Heart right ventricle (tissue), 16 donors: ENCODE measurements at regions not wholly inside any gene's neighbourhood (a gene's known extent, or its start where the extent isn't known, plus 50 kb on each side); places are given as distances from the start of the nearest gene placed in this dataset.
A peak's percentile ranks its signal among the peaks of the same experiment; 100 is the strongest.

ENCODE experiments used
- ATAC-seq, 8 donors: fragments of 200-7000 bp; cut with Tn5 transposase; one replicate each; pipeline ENCODE4 v1.9.1; 2020; ENCODE audit warnings: mild to moderate bottlenecking in 8 of 8, moderate library complexity in 8 of 8, moderate number of reproducible peaks in 1 of 8
- DNase-seq, 2 donors: peaks; one replicate each; pipeline ENCODE4 v3.0.0-alpha.2; 2020
- H3K27ac ChIP-seq, 10 donors: fragments of 200-600 bp; sonication (generic) in 2 of 10; one replicate each; pipeline versions ENCODE4 v1.5.0 to v1.8.0; 2020 to 2022; ENCODE audit warnings: mild to moderate bottlenecking in 3 of 10
- H3K27me3 ChIP-seq, 7 donors: fragments of 200-600 bp; one replicate each; pipeline ENCODE4 v1.8.0; 2021 to 2022; ENCODE audit warnings: mild to moderate bottlenecking in 2 of 7
- H3K36me3 ChIP-seq, 9 donors: fragments of 200-600 bp; sonication (generic) in 1 of 9; one replicate each; pipeline versions ENCODE4 v1.5.0 to v1.8.0; 2020 to 2022; ENCODE audit warnings: mild to moderate bottlenecking in 2 of 9
- H3K4me1 ChIP-seq, 9 donors: fragments of 200-600 bp; sonication (generic) in 1 of 9; one replicate each; pipeline versions ENCODE4 v1.5.0 to v1.8.0; 2020 to 2022; ENCODE audit warnings: mild to moderate bottlenecking in 4 of 9
- H3K4me3 ChIP-seq, 10 donors: fragments of 200-600 bp; sonication (generic) in 2 of 10; one replicate each; pipeline versions ENCODE4 v1.5.0 to v1.8.0; 2020 to 2022; ENCODE audit warnings: mild to moderate bottlenecking in 7 of 10, moderate library complexity in 2 of 10
- H3K9me3 ChIP-seq, 11 donors: fragments of 200-600 bp in 10 of 11; sonication (generic) in 2 of 11; one replicate each; pipeline versions ENCODE4 v1.5.0 to v1.8.0; 2013 to 2022; ENCODE audit warnings: mild to moderate bottlenecking in 2 of 11, control low read depth in 1 of 11, moderate library complexity in 1 of 11
- CTCF ChIP-seq, 9 donors: fragments of 200-600 bp; sonication (generic) in 2 of 9; IDR thresholded peaks; one replicate each; pipeline versions ENCODE4 v1.5.0 to v1.8.0; 2021 to 2022; ENCODE audit warnings: antibody characterized with exemption in 9 of 9, mild to moderate bottlenecking in 5 of 9, moderate library complexity in 1 of 9
- WGBS, 2 donors: extraction: QIAGEN DNeasy Blood & Tissue Kit; methylation state at CpG; one replicate each; pipeline ENCODE4 v1.1.7; 2013; ENCODE audit warnings: inconsistent platforms in 1 of 2; 5-methylcytosine and 5-hydroxymethylcytosine counted together
- intact Hi-C, 10 donors: fragments of 100-400 bp; cut with DNase I; formaldehyde crosslinking; loops; one replicate each; pipeline versions ENCODE4 v1.11.1 to v1.14.2; 2022
- donor health status: Arrhythmogenic right ventricular cardiomyopathy.
- donor health status: ischemic (EF 13 %, LVEDD 7.1; RV severe dilation, severe dysfunction).
- donor health status: healthy with polysubstance abuse.
- donor health status: DM: no; HTN: yes; CAD: no.
- donor health status: DM: no; HTN: no; CAD: no.
- donor health status: ischemic (EF 25% LVEDD 6.9; RV normal size, moderate dysfunction).
- donor health status: ischemic (EF 25% LVEDD 5.7; RV mildly dilated, moderate dysfunction).
- donor health status: healthy.
- donor health status: DM: yes; HTN: yes; CAD: no.
- donor health status: Ischemic cardiomyopathy.
- donor health status: ischemic (EF 35%, LVEDD 5.7; RV mildly dilated, moderate dysfunction).
- donor health status: nonischemic (EF 11% LVEDD 7.7; RV severe dilation, severe dysfunction).
- donor health status: DM: yes; HTN: yes; CAD: no.
- donor health status: PGD.
- donor health status: ischemic (EF 29% LVEDD 5.4; RV normal size, mild dysfunction).
- donor health status: nonischemic (EF 23%, LVEDD 6.1; RV moderate dilation, normal function).

GRCh38 chr15:36415643-36416042, 163.8 kb upstream of the CDIN1 start:
- H3K4me3 ChIP-seq: no peak overlapping the region
- TF ChIP-seq CTCF (IDR thresholded peaks at IDR 0.05): no peak

GRCh38 chr15:36422631-36423030, 156.8 kb upstream of the CDIN1 start:
- Histone ChIP-seq H3K27ac (no peak overlapping the region), H3K36me3 (peaks cover 0 to 5% (median 0%) of the 10 kb centered on the region in 9 donors), H3K4me3 (no peak overlapping the region), H3K27me3 (no peaks in the 10 kb centered on the region), H3K9me3 (peaks cover 0 to 34% (median 7%) of the 10 kb centered on the region in 11 donors), H3K4me1 (peaks cover 0 to 2% (median 0%) of the 10 kb centered on the region in 9 donors)
- intact Hi-C loops: loop anchor here in 1 of 10 donors (10.0 kb wide), 1 partner anchor 528 kb away; no protein-coding TSS in a partner anchor
- 85 to 94% methylated on average over 2 of the region's 2 CpGs for WGBS, 2 donors
- DNase-seq (no peak), ATAC-seq (no peak)
- no peak for TF ChIP-seq CTCF (IDR thresholded peaks at IDR 0.05)

More at GRCh38 chr15:36415643-36416042, 163.8 kb upstream of the CDIN1 start:
- ATAC-seq: no peak
- Histone ChIP-seq H3K27me3 (no peaks in the 10 kb centered on the region), H3K27ac (no peak overlapping the region), H3K36me3 (no peaks in the 10 kb centered on the region), H3K9me3 (peaks cover 0 to 12% (median under 1%) of the 10 kb centered on the region in 11 donors), H3K4me1 (no peaks in the 10 kb centered on the region)
- 81% methylated on average over 1 of the region's 1 CpG for WGBS, 2 donors
- intact Hi-C loops: no loop called here
- DNase-seq: no peak

- no peak for ATAC-seq
- Histone ChIP-seq H3K4me1 (peaks cover 0 to 8% (median 0%) of the 10 kb centered on the region in 9 donors), H3K9me3 (peaks cover 0 to 13% (median under 1%) of the 10 kb centered on the region in 11 donors), H3K36me3 (no peaks in the 10 kb centered on the region), H3K27ac (no peak overlapping the region), H3K4me3 (no peak overlapping the region), H3K27me3 (no peaks in the 10 kb centered on the region)
- TF ChIP-seq CTCF (IDR thresholded peaks at IDR 0.05): no peak
- 85 to 88% methylated on average over 4 of the region's 4 CpGs for WGBS, 2 donors
- DNase-seq: no peak
- intact Hi-C loops: loop anchor here in 1 of 10 donors (10.0 kb wide), 1 partner anchor 532 kb away; no protein-coding TSS in a partner anchor
These were observed 152.7 kb upstream of the CDIN1 start for GRCh38 chr15:36426691-36427090.

- WGBS, 2 donors: 62 to 77% methylated on average over 4 of the region's 4 CpGs
- H3K9me3 ChIP-seq: peaks cover 0 to under 1% (median 0%) of the 10 kb centered on the region in 11 donors
- DNase-seq (no peak), ATAC-seq (peak in 2 of 8 donors; percentile 30 to 74)
- H3K27ac ChIP-seq: no peak overlapping the region
- no peaks in the 10 kb centered on the region for H3K36me3 ChIP-seq
- no peak overlapping the region for H3K4me3 ChIP-seq
- H3K27me3 ChIP-seq: no peaks in the 10 kb centered on the region
- peaks cover 0 to 8% (median 0%) of the 10 kb centered on the region in 9 donors for H3K4me1 ChIP-seq
- intact Hi-C loops: loop anchor here in 1 of 10 donors (10.0 kb wide), 1 partner anchor 533 kb away; no protein-coding TSS in a partner anchor
- no peak for TF ChIP-seq CTCF (IDR thresholded peaks at IDR 0.05)
These were observed 151.2 kb upstream of the CDIN1 start for GRCh38 chr15:36428102-36428845.
